Heart right ventricle (tissue), 16 donors: ENCODE measurements at regions not wholly inside any gene's neighbourhood (a gene's known extent, or its start where the extent isn't known, plus 50 kb on each side); places are given as distances from the start of the nearest gene placed in this dataset.

Experiments
- ATAC-seq, 8 donors: fragments of 200-7000 bp; cut with Tn5 transposase; one replicate each; pipeline ENCODE4 v1.9.1; 2020; ENCODE audit warnings: mild to moderate bottlenecking in 8 of 8, moderate library complexity in 8 of 8, moderate number of reproducible peaks in 1 of 8
- DNase-seq, 2 donors: peaks; one replicate each; pipeline ENCODE4 v3.0.0-alpha.2; 2020
- H3K27ac ChIP-seq, 10 donors: fragments of 200-600 bp; sonication (generic) in 2 of 10; one replicate each; pipeline versions ENCODE4 v1.5.0 to v1.8.0; 2020 to 2022; ENCODE audit warnings: mild to moderate bottlenecking in 3 of 10
- H3K27me3 ChIP-seq, 7 donors: fragments of 200-600 bp; one replicate each; pipeline ENCODE4 v1.8.0; 2021 to 2022; ENCODE audit warnings: mild to moderate bottlenecking in 2 of 7
- H3K36me3 ChIP-seq, 9 donors: fragments of 200-600 bp; sonication (generic) in 1 of 9; one replicate each; pipeline versions ENCODE4 v1.5.0 to v1.8.0; 2020 to 2022; ENCODE audit warnings: mild to moderate bottlenecking in 2 of 9
- H3K4me1 ChIP-seq, 9 donors: fragments of 200-600 bp; sonication (generic) in 1 of 9; one replicate each; pipeline versions ENCODE4 v1.5.0 to v1.8.0; 2020 to 2022; ENCODE audit warnings: mild to moderate bottlenecking in 4 of 9
- H3K4me3 ChIP-seq, 10 donors: fragments of 200-600 bp; sonication (generic) in 2 of 10; one replicate each; pipeline versions ENCODE4 v1.5.0 to v1.8.0; 2020 to 2022; ENCODE audit warnings: mild to moderate bottlenecking in 7 of 10, moderate library complexity in 2 of 10
- H3K9me3 ChIP-seq, 11 donors: fragments of 200-600 bp in 10 of 11; sonication (generic) in 2 of 11; one replicate each; pipeline versions ENCODE4 v1.5.0 to v1.8.0; 2013 to 2022; ENCODE audit warnings: mild to moderate bottlenecking in 2 of 11, control low read depth in 1 of 11, moderate library complexity in 1 of 11
- WGBS, 2 donors: extraction: QIAGEN DNeasy Blood & Tissue Kit; methylation state at CpG; one replicate each; pipeline ENCODE4 v1.1.7; 2013; ENCODE audit warnings: inconsistent platforms in 1 of 2; 5-methylcytosine and 5-hydroxymethylcytosine counted together
- intact Hi-C, 10 donors: fragments of 100-400 bp; cut with DNase I; formaldehyde crosslinking; loops; one replicate each; pipeline versions ENCODE4 v1.11.1 to v1.14.2; 2022
- TF ChIP-seq, protein P1 (sequence below), 9 donors: fragments of 200-600 bp; sonication (generic) in 2 of 9; IDR thresholded peaks; one replicate each; pipeline versions ENCODE4 v1.5.0 to v1.8.0; 2021 to 2022; ENCODE audit warnings: antibody characterized with exemption in 9 of 9, mild to moderate bottlenecking in 5 of 9, moderate library complexity in 1 of 9
- donor health status: Arrhythmogenic right ventricular cardiomyopathy.
- donor health status: ischemic (EF 13 %, LVEDD 7.1; RV severe dilation, severe dysfunction).
- donor health status: healthy with polysubstance abuse.
- donor health status: DM: no; HTN: yes; CAD: no.
- donor health status: DM: no; HTN: no; CAD: no.
- donor health status: ischemic (EF 25% LVEDD 6.9; RV normal size, moderate dysfunction).
- donor health status: ischemic (EF 25% LVEDD 5.7; RV mildly dilated, moderate dysfunction).
- donor health status: healthy.
- donor health status: DM: yes; HTN: yes; CAD: no.
- donor health status: Ischemic cardiomyopathy.
- donor health status: ischemic (EF 35%, LVEDD 5.7; RV mildly dilated, moderate dysfunction).
- donor health status: nonischemic (EF 11% LVEDD 7.7; RV severe dilation, severe dysfunction).
- donor health status: DM: yes; HTN: yes; CAD: no.
- donor health status: PGD.
- donor health status: ischemic (EF 29% LVEDD 5.4; RV normal size, mild dysfunction).
- donor health status: nonischemic (EF 23%, LVEDD 6.1; RV moderate dilation, normal function).

DNA sequence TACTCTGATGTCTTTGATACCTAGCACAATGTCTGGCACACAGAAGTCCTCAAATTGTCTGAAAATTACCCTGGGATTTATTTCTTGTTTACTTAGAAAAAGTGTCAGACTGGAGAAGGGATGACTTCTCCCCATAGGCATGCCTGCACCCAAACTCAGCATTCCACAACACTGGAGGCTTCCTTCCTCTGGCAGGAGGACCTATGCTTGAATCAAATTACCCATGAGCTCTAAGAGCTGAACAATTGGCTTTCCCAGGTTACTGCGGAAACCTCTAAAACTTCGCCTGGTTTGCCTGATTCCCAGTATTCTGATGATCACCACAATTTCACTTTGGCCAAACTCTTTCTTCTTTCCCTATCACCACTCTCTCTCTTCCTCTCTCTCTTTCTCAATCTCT, 217.4 kb downstream of the DIPK2A start:
- no peaks in the 10 kb centered on the region for H3K36me3 ChIP-seq
- H3K4me1 ChIP-seq = no peaks in the 10 kb centered on the region
- no peak overlapping the region for H3K27ac ChIP-seq
- H3K4me3 ChIP-seq = no peak overlapping the region
- ATAC-seq (no peak), DNase-seq (no peak)
- peaks cover 0 to 45% (median 16%) of the 10 kb centered on the region in 11 donors for H3K9me3 ChIP-seq
- TF ChIP-seq, protein P1, sequence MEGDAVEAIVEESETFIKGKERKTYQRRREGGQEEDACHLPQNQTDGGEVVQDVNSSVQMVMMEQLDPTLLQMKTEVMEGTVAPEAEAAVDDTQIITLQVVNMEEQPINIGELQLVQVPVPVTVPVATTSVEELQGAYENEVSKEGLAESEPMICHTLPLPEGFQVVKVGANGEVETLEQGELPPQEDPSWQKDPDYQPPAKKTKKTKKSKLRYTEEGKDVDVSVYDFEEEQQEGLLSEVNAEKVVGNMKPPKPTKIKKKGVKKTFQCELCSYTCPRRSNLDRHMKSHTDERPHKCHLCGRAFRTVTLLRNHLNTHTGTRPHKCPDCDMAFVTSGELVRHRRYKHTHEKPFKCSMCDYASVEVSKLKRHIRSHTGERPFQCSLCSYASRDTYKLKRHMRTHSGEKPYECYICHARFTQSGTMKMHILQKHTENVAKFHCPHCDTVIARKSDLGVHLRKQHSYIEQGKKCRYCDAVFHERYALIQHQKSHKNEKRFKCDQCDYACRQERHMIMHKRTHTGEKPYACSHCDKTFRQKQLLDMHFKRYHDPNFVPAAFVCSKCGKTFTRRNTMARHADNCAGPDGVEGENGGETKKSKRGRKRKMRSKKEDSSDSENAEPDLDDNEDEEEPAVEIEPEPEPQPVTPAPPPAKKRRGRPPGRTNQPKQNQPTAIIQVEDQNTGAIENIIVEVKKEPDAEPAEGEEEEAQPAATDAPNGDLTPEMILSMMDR (IDR thresholded peaks at IDR 0.05) = no peak
- H3K27me3 ChIP-seq = no peaks in the 10 kb centered on the region
- WGBS, 2 donors = 88 to 99% methylated on average over 2 of the region's 2 CpGs
- intact Hi-C loops = no loop called here

DNA sequence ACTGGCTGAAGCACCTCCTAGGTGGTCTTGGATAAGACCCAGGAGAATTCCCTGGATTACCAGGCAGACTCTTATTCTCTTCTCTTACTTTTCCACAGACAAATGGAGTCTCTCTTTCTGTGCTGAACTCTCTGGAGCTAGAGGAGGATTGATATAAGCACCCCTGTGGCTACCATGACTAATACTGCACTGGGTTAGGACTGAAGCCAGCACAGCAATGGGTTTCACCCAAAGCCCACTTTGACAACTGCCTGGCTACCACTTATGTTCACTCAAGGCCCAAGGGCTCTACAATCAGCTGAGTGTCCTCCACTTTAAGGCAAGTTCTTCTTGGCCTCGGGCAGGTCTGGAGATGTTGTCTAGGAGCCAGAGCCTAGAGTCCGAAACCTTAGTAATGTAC, 225.5 kb downstream of the DIPK2A start:
- intact Hi-C loops = no loop called here
- H3K9me3 ChIP-seq = peaks cover 0 to 39% (median 15%) of the 10 kb centered on the region in 11 donors
- no peaks in the 10 kb centered on the region for H3K36me3 ChIP-seq
- no peak overlapping the region for H3K27ac ChIP-seq
- H3K4me3 ChIP-seq = no peak overlapping the region
- no peaks in the 10 kb centered on the region for H3K4me1 ChIP-seq
- WGBS, 2 donors = 92 to 97% methylated on average over 2 of the region's 2 CpGs
- no peaks in the 10 kb centered on the region for H3K27me3 ChIP-seq
- TF ChIP-seq, protein P1 (IDR thresholded peaks at IDR 0.05) = no peak
- DNase-seq = no peak
- no peak for ATAC-seq

DNA sequence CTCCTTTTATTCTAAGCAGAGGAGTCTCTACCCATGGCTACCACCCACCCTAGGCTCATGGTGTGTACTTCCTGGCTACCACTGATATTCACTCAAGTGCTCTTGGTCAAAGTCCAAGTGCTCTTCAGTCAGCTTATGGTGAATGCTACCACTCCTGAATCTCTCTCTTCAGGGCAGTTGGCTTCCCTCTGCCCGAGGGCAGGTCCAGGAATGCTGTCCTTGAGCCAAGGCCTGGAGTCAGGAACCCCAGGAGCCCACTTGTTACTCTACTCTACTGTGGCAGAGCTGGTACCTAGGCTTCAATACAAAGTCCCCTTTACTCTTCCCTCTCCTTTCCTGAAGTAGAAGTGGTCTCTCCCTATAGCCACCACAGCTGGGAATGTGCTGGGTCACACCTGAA, 226.0 kb downstream of the DIPK2A start:
- no peaks in the 10 kb centered on the region for H3K27me3 ChIP-seq
- TF ChIP-seq, protein P1 (IDR thresholded peaks at IDR 0.05) = no peak
- 48 to 71% methylated on average over 1 of the region's 1 CpG for WGBS, 2 donors
- no peak overlapping the region for H3K4me3 ChIP-seq
- no peak for DNase-seq
- intact Hi-C loops = no loop called here
- H3K9me3 ChIP-seq = peaks cover 0 to 34% (median 12%) of the 10 kb centered on the region in 11 donors
- no peak for ATAC-seq
- no peaks in the 10 kb centered on the region for H3K36me3 ChIP-seq
- H3K4me1 ChIP-seq = no peaks in the 10 kb centered on the region
- no peak overlapping the region for H3K27ac ChIP-seq

DNA sequence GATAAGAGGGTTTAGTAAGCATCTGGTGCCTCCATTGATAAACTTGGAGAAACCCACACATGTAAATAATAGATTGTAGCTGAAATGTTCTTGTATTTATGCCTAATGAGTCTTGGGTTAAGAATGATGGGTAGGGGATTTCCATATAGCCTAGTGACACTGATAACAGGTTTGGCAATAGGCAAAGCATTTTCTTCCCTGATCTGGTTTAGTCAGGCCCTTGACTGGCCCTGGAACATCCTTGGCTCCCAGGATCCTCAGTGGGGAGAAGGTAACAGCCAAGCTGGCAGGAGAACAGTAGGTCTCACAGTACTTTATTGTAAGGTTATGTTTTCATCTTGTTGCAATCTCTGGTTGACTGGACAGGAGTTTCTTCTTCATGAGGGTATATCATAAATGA, 228.4 kb downstream of the DIPK2A start:
- Histone ChIP-seq H3K36me3 (no peaks in the 10 kb centered on the region), H3K4me3 (no peak overlapping the region), H3K9me3 (peaks cover 0 to 12% (median 3%) of the 10 kb centered on the region in 11 donors), H3K4me1 (no peaks in the 10 kb centered on the region), H3K27me3 (no peaks in the 10 kb centered on the region), H3K27ac (no peak overlapping the region)
- no peak for ATAC-seq
- TF ChIP-seq, protein P1 (IDR thresholded peaks at IDR 0.05) = no peak
- intact Hi-C loops = no loop called here
- no peak for DNase-seq

DNA sequence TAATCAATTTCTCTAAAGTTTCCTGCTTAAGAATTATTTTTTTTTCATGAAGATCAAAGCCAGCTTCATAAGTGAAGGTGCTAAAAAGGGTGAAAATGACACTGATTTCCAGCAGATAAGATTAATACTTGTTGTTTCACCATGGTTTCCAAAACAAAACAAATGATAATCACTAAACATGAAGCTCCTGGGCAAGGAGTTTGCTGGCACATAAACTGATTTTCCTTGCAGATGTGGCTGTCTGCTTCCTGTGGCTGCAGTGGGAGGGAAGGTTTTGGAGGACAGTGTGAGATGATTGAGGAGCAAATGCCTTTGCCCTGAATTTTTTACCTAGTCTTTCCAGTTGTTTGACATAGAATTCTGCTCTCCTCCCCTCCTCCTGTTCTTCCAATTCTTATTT, 228.8 kb downstream of the DIPK2A start:
- Histone ChIP-seq H3K9me3 (peaks cover 0 to 7% (median 1%) of the 10 kb centered on the region in 11 donors), H3K27ac (no peak overlapping the region), H3K4me3 (no peak overlapping the region), H3K4me1 (no peaks in the 10 kb centered on the region), H3K27me3 (no peaks in the 10 kb centered on the region), H3K36me3 (no peaks in the 10 kb centered on the region)
- intact Hi-C loops = no loop called here
- ATAC-seq (no peak), DNase-seq (no peak)
- TF ChIP-seq, protein P1 (IDR thresholded peaks at IDR 0.05) = no peak
